Gastroesophageal sphincter (tissue), 4 donors: ENCODE measurements at regions not wholly inside any gene's neighbourhood (a gene's known extent, or its start where the extent isn't known, plus 50 kb on each side); places are given as distances from the start of the nearest gene placed in this dataset.
"Not testable (repeated sequence)": the region's sequence is repeated elsewhere in the genome, so short reads cannot be mapped to it uniquely, and the experiment has no call there.

Source experiments
- ATAC-seq: fragments of 150-250 bp; one replicate; pipeline ENCODE4 v1.9.1; 2016; ENCODE audit warnings: mild to moderate bottlenecking, moderate library complexity
- H3K27ac ChIP-seq, 4 donors: fragments of 200-600 bp; sonication (generic) in 3 of 4; 1 replicate in 3 of 4; 2 replicates in 1 of 4; pipeline ENCODE4 v1.5.1; 2016 to 2019
- H3K27me3 ChIP-seq: fragments of 200-600 bp; sonication (generic); one replicate; pipeline ENCODE4 v1.5.1; 2019
- H3K36me3 ChIP-seq, 2 donors: fragments of 200-600 bp; sonication (generic); one replicate each; pipeline ENCODE4 v1.5.1; 2019; ENCODE audit warnings: control low read depth in 1 of 2
- H3K4me1 ChIP-seq, 3 donors: fragments of 200-600 bp; sonication (generic); 1 replicate in 2 of 3; 2 replicates in 1 of 3; pipeline ENCODE4 v1.5.1; 2016 to 2019; ENCODE audit warnings: control low read depth in 2 of 3
- H3K4me3 ChIP-seq, 2 donors: fragments of 200-600 bp; sonication (generic); one replicate each; pipeline ENCODE4 v1.5.1; 2019; ENCODE audit warnings: mild to moderate bottlenecking in 1 of 2, moderate library complexity in 1 of 2
- H3K9me3 ChIP-seq, 3 donors: fragments of 200-600 bp; sonication (generic); one replicate each; pipeline ENCODE4 v1.5.1; 2017 to 2019; ENCODE audit warnings: control low read depth in 2 of 3
- CTCF ChIP-seq, 4 experiments: fragments of 200-600 bp in 2 of 4; fragments of 450-650 bp in 2 of 4; sonication (generic) in 1 of 4; IDR thresholded peaks; one replicate each; pipeline ENCODE4 v1.5.1; 2017 to 2019; ENCODE audit warnings: antibody characterized with exemption in 4 of 4, mild to moderate bottlenecking in 2 of 4, moderate library complexity in 2 of 4
- EP300 ChIP-seq: sonication (generic); formaldehyde crosslinking; IDR thresholded peaks from one replicate; pipeline ENCODE4 v1.6.1; 2017; ENCODE audit warnings: antibody characterized with exemption, mild to moderate bottlenecking
- POLR2A ChIP-seq, 2 donors: fragments of 450-650 bp; IDR thresholded peaks; one replicate each; pipeline ENCODE4 v1.6.1; 2017; ENCODE audit warnings: antibody characterized with exemption in 2 of 2, mild to moderate bottlenecking in 2 of 2, moderate library complexity in 1 of 2
- POLR2AphosphoS5 ChIP-seq: sonication (generic); formaldehyde crosslinking; IDR thresholded peaks from one replicate; pipeline ENCODE4 v1.6.1; 2017; ENCODE audit warnings: antibody characterized with exemption
- WGBS, 2 donors: methylation state at CpG; one replicate each; pipeline ENCODE4 v1.1.5; 2018; ENCODE audit warnings: low coverage in 1 of 2; 5-methylcytosine and 5-hydroxymethylcytosine counted together
- small RNA-seq, 4 donors: library from RNA; depleted of rRNA; stranded (forward); fragments of <200 nt; gene quantifications; one replicate each; pipeline ENCODE3, GENCODE V24; 2016

GRCh38 chr16:58797137-58797801 lies 63.2 kb upstream of the GOT2 start:
- Histone ChIP-seq H3K36me3 (no peaks in the 10 kb centered on the region), H3K4me3 (no peak overlapping the region), H3K27ac (no peak overlapping the region), H3K4me1 (no peaks in the 10 kb centered on the region), H3K9me3 (peaks cover 0 to 14% (median 0%) of the 10 kb centered on the region in 3 donors), H3K27me3 (no peaks in the 10 kb centered on the region)
- no peak for TF ChIP-seq EP300
- no peak for TF ChIP-seq POLR2A (IDR thresholded peaks at IDR 0.05)
- TF ChIP-seq CTCF (IDR thresholded peaks at IDR 0.05): no peak
- no peak for TF ChIP-seq POLR2AphosphoS5
- WGBS, 2 donors: 65 to 76% methylated on average over 4 to 8 of the region's 9 CpGs
- ATAC-seq: no peak

- no peaks in the 10 kb centered on the region for H3K36me3 ChIP-seq
- no peaks in the 10 kb centered on the region for H3K27me3 ChIP-seq
- 63 to 83% methylated on average over 1 of the region's 1 CpG for WGBS, 2 donors
- H3K27ac ChIP-seq: no peak overlapping the region
- no peak for TF ChIP-seq CTCF (IDR thresholded peaks at IDR 0.05)
- TF ChIP-seq POLR2AphosphoS5: no peak
- no peak for TF ChIP-seq POLR2A (IDR thresholded peaks at IDR 0.05)
- no peak for TF ChIP-seq EP300
- ATAC-seq: no peak
- no peaks in the 10 kb centered on the region for H3K4me1 ChIP-seq
- no peaks in the 10 kb centered on the region for H3K9me3 ChIP-seq
- no peak overlapping the region for H3K4me3 ChIP-seq
Observed at GRCh38 chr16:58793366-58793765, 59.2 kb upstream of the GOT2 start.

GRCh38 chr16:58792188-58792587 lies 58.1 kb upstream of the GOT2 start:
- no peak for ATAC-seq
- H3K27ac ChIP-seq: no peak overlapping the region
- WGBS, 2 donors: 23 to 38% methylated on average over 2 of the region's 2 CpGs

GRCh38 chr16:58790816-58791557 lies 56.9 kb upstream of the GOT2 start:
- H3K27me3 ChIP-seq, H3K4me1 ChIP-seq, H3K9me3 ChIP-seq, H3K36me3 ChIP-seq, H3K27ac ChIP-seq, ATAC-seq, H3K4me3 ChIP-seq: not testable (repeated sequence)
- WGBS, 2 donors: 73 to 90% methylated on average over 3 to 8 of the region's 32 CpGs

More at GRCh38 chr16:58792188-58792587, 58.1 kb upstream of the GOT2 start:
- no peaks in the 10 kb centered on the region for H3K4me1 ChIP-seq
- H3K4me3 ChIP-seq: no peak overlapping the region
- H3K9me3 ChIP-seq: no peaks in the 10 kb centered on the region
- TF ChIP-seq EP300 (no peak), CTCF (IDR thresholded peaks at IDR 0.05) (no peak), POLR2AphosphoS5 (no peak), POLR2A (IDR thresholded peaks at IDR 0.05) (no peak)
- H3K36me3 ChIP-seq: no peaks in the 10 kb centered on the region
- H3K27me3 ChIP-seq: no peaks in the 10 kb centered on the region

DNA sequence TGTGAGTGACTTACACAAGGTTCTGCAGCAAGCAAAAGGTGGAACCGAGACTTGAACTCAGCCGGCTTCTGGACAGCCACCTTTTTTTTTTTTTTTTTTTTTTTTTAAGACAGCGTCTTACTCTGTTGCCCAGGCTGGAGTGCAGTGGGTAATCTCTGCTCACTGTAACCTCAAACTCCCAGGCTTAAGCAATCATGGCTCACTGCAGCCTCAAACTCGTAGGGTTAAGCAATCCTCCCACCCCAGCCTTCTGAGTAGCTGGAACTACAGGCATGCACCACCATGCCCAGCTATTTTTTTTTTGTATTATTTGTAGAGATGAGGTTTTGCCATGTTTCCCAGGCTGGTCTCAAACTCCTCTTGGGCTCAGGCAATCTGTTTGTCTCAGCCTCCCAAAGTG lies 55.2 kb upstream of the GOT2 start:
- Histone ChIP-seq H3K36me3 (no peaks in the 10 kb centered on the region), H3K27me3 (no peaks in the 10 kb centered on the region), H3K4me3 (no peak overlapping the region), H3K4me1 (no peaks in the 10 kb centered on the region), H3K9me3 (peaks cover 0 to 9% (median 0%) of the 10 kb centered on the region in 3 donors), H3K27ac (no peak overlapping the region)
- ATAC-seq: no peak
- TF ChIP-seq POLR2A (IDR thresholded peaks at IDR 0.05): no peak
- no peak for TF ChIP-seq POLR2AphosphoS5
- no peak for TF ChIP-seq CTCF (IDR thresholded peaks at IDR 0.05)
- no peak for TF ChIP-seq EP300
- WGBS, 2 donors: 68 to 86% methylated on average over 4 of the region's 4 CpGs

Small RNAs in the stretch of these regions (small RNA-seq; reads per million reads assigned to genes)
- gene AC018554.2 (0 reads per million in 4 donors), gene AC092121.1 (0 reads per million in 4 donors), gene RF00017 (0 reads per million in 4 donors), gene RNU4-58P (0 to 0.27 (median 0) reads per million in 4 donors), gene RPS27P27 (0 reads per million in 4 donors)
